ENCODE measurements at regions not wholly inside any gene's neighbourhood (a gene's known extent, or its start where the extent isn't known, plus 50 kb on each side); places are given as distances from the start of the nearest gene placed in this dataset.
"Not testable (repeated sequence)": the region's sequence is repeated elsewhere in the genome, so short reads cannot be mapped to it uniquely, and the experiment has no call there.

- DNase-seq = no peak
- no peak overlapping the region for H3K4me3 ChIP-seq (ENCODE audit: low read length)
- no peaks in the 10 kb centered on the region for H3K27me3 ChIP-seq (ENCODE audit: control insufficient read depth, insufficient read depth, low read length)
- no peaks in the 10 kb centered on the region for H3K4me1 ChIP-seq (ENCODE audit: control insufficient read depth, insufficient read depth, low read length)
- no peak overlapping the region for H3K27ac ChIP-seq (ENCODE audit: low read length)
- H3K36me3 ChIP-seq (ENCODE audit: control insufficient read depth, insufficient read depth, low read length) = no peaks in the 10 kb centered on the region
- H3K9me3 ChIP-seq (ENCODE audit: control insufficient read depth, low read depth, low read length) = peaks cover 14% of the 10 kb centered on the region
- WGBS (ENCODE audit: insufficient coverage, low lambda C conversion rate) = 83% methylated on average over 1 of the region's 11 CpGs
Observed at GRCh38 chr6:166806962-166807757, 149.2 kb downstream of the RNASET2 start.

- Histone ChIP-seq H3K4me3 (ENCODE audit: low read length) (no peak overlapping the region), H3K27ac (ENCODE audit: low read length) (no peak overlapping the region), H3K27me3 (ENCODE audit: control insufficient read depth, insufficient read depth, low read length) (no peaks in the 10 kb centered on the region), H3K36me3 (ENCODE audit: control insufficient read depth, insufficient read depth, low read length) (no peaks in the 10 kb centered on the region), H3K4me1 (ENCODE audit: control insufficient read depth, insufficient read depth, low read length) (no peaks in the 10 kb centered on the region), H3K9me3 (ENCODE audit: control insufficient read depth, low read depth, low read length) (peaks cover 14% of the 10 kb centered on the region)
- no peak for DNase-seq
- no CpG with 5 or more reads among the region's 1 CpG for WGBS (ENCODE audit: insufficient coverage, low lambda C conversion rate)
Observed at GRCh38 chr6:166806217-166806838, 150.0 kb downstream of the RNASET2 start.

GRCh38 chr6:166803471-166803870 is 152.9 kb downstream of the RNASET2 start:
- no peaks in the 10 kb centered on the region for H3K36me3 ChIP-seq (ENCODE audit: control insufficient read depth, insufficient read depth, low read length)
- WGBS (ENCODE audit: insufficient coverage, low lambda C conversion rate) = no CpG with 5 or more reads among the region's 9 CpGs
- H3K4me3 ChIP-seq (ENCODE audit: low read length) = no peak overlapping the region
- no peaks in the 10 kb centered on the region for H3K4me1 ChIP-seq (ENCODE audit: control insufficient read depth, insufficient read depth, low read length)
- no peaks in the 10 kb centered on the region for H3K27me3 ChIP-seq (ENCODE audit: control insufficient read depth, insufficient read depth, low read length)
- DNase-seq = no peak
- H3K27ac ChIP-seq (ENCODE audit: low read length) = no peak overlapping the region
- peaks cover 14% of the 10 kb centered on the region for H3K9me3 ChIP-seq (ENCODE audit: control insufficient read depth, low read depth, low read length)

GRCh38 chr6:166802401-166802800 is 153.9 kb downstream of the RNASET2 start:
- H3K36me3 ChIP-seq (ENCODE audit: control insufficient read depth, insufficient read depth, low read length) = no peaks in the 10 kb centered on the region
- no CpG with 5 or more reads among the region's 7 CpGs for WGBS (ENCODE audit: insufficient coverage, low lambda C conversion rate)
- H3K4me1 ChIP-seq (ENCODE audit: control insufficient read depth, insufficient read depth, low read length) = no peaks in the 10 kb centered on the region

GRCh38 chr6:166800137-166800536 is 156.2 kb downstream of the RNASET2 start:
- H3K27me3 ChIP-seq (ENCODE audit: control insufficient read depth, insufficient read depth, low read length) = no peaks in the 10 kb centered on the region
- H3K4me1 ChIP-seq (ENCODE audit: control insufficient read depth, insufficient read depth, low read length) = no peaks in the 10 kb centered on the region
- no peak for DNase-seq
- no CpG with 5 or more reads among the region's 9 CpGs for WGBS (ENCODE audit: insufficient coverage, low lambda C conversion rate)
- H3K27ac ChIP-seq (ENCODE audit: low read length) = no peak overlapping the region
- no peak overlapping the region for H3K4me3 ChIP-seq (ENCODE audit: low read length)
- no peaks in the 10 kb centered on the region for H3K36me3 ChIP-seq (ENCODE audit: control insufficient read depth, insufficient read depth, low read length)
- no peaks in the 10 kb centered on the region for H3K9me3 ChIP-seq (ENCODE audit: control insufficient read depth, low read depth, low read length)

More at GRCh38 chr6:166802401-166802800, 153.9 kb downstream of the RNASET2 start:
- H3K9me3 ChIP-seq (ENCODE audit: control insufficient read depth, low read depth, low read length) = peaks cover 9% of the 10 kb centered on the region
- no peak for DNase-seq
- no peak overlapping the region for H3K4me3 ChIP-seq (ENCODE audit: low read length)
- no peaks in the 10 kb centered on the region for H3K27me3 ChIP-seq (ENCODE audit: control insufficient read depth, insufficient read depth, low read length)
- no peak overlapping the region for H3K27ac ChIP-seq (ENCODE audit: low read length)

GRCh38 chr6:166798652-166799051 is 157.7 kb downstream of the RNASET2 start:
- Histone ChIP-seq H3K27ac (ENCODE audit: low read length) (no peak overlapping the region), H3K4me3 (ENCODE audit: low read length) (no peak overlapping the region), H3K4me1 (ENCODE audit: control insufficient read depth, insufficient read depth, low read length) (no peaks in the 10 kb centered on the region), H3K9me3 (ENCODE audit: control insufficient read depth, low read depth, low read length) (no peaks in the 10 kb centered on the region), H3K27me3 (ENCODE audit: control insufficient read depth, insufficient read depth, low read length) (no peaks in the 10 kb centered on the region), H3K36me3 (ENCODE audit: control insufficient read depth, insufficient read depth, low read length) (no peaks in the 10 kb centered on the region)
- DNase-seq = no peak
- WGBS (ENCODE audit: insufficient coverage, low lambda C conversion rate) = 90% methylated on average over 2 of the region's 6 CpGs

- WGBS (ENCODE audit: insufficient coverage, low lambda C conversion rate) = no CpG with 5 or more reads among the region's 12 CpGs
- DNase-seq = no peak
- Histone ChIP-seq H3K9me3 (ENCODE audit: control insufficient read depth, low read depth, low read length) (no peaks in the 10 kb centered on the region), H3K36me3 (ENCODE audit: control insufficient read depth, insufficient read depth, low read length) (no peaks in the 10 kb centered on the region), H3K4me1 (ENCODE audit: control insufficient read depth, insufficient read depth, low read length) (no peaks in the 10 kb centered on the region), H3K27me3 (ENCODE audit: control insufficient read depth, insufficient read depth, low read length) (no peaks in the 10 kb centered on the region), H3K27ac (ENCODE audit: low read length) (no peak overlapping the region), H3K4me3 (ENCODE audit: low read length) (no peak overlapping the region)
Observed at GRCh38 chr6:166796610-166797009, 159.7 kb downstream of the RNASET2 start.

GRCh38 chr6:166795879-166796278 is 160.5 kb downstream of the RNASET2 start:
- Histone ChIP-seq H3K4me3 (ENCODE audit: low read length) (no peak overlapping the region), H3K36me3 (ENCODE audit: control insufficient read depth, insufficient read depth, low read length) (no peaks in the 10 kb centered on the region), H3K27me3 (ENCODE audit: control insufficient read depth, insufficient read depth, low read length) (no peaks in the 10 kb centered on the region), H3K4me1 (ENCODE audit: control insufficient read depth, insufficient read depth, low read length) (no peaks in the 10 kb centered on the region), H3K9me3 (ENCODE audit: control insufficient read depth, low read depth, low read length) (no peaks in the 10 kb centered on the region), H3K27ac (ENCODE audit: low read length) (no peak overlapping the region)
- WGBS (ENCODE audit: insufficient coverage, low lambda C conversion rate) = no CpG with 5 or more reads among the region's 3 CpGs
- DNase-seq = no peak

- H3K9me3 ChIP-seq (ENCODE audit: control insufficient read depth, low read depth, low read length); H3K4me1 ChIP-seq (ENCODE audit: control insufficient read depth, insufficient read depth, low read length); H3K27ac ChIP-seq (ENCODE audit: low read length); H3K27me3 ChIP-seq (ENCODE audit: control insufficient read depth, insufficient read depth, low read length); DNase-seq; H3K36me3 ChIP-seq (ENCODE audit: control insufficient read depth, insufficient read depth, low read length); H3K4me3 ChIP-seq (ENCODE audit: low read length): not testable (repeated sequence)
- no CpG with 5 or more reads among the region's 3 CpGs for WGBS (ENCODE audit: insufficient coverage, low lambda C conversion rate)
Observed at GRCh38 chr6:166790808-166791207, 163.8 kb upstream of the RPS6KA2 start.

GRCh38 chr6:166788846-166789529 is 161.9 kb upstream of the RPS6KA2 start:
- DNase-seq; H3K9me3 ChIP-seq (ENCODE audit: control insufficient read depth, low read depth, low read length); H3K36me3 ChIP-seq (ENCODE audit: control insufficient read depth, insufficient read depth, low read length); H3K27ac ChIP-seq (ENCODE audit: low read length); H3K4me3 ChIP-seq (ENCODE audit: low read length); H3K27me3 ChIP-seq (ENCODE audit: control insufficient read depth, insufficient read depth, low read length); H3K4me1 ChIP-seq (ENCODE audit: control insufficient read depth, insufficient read depth, low read length): not testable (repeated sequence)
- WGBS (ENCODE audit: insufficient coverage, low lambda C conversion rate) = no CpG with 5 or more reads among the region's 22 CpGs

All from large intestine (tissue), 3 donors.